B cell (primary cell): ENCODE measurements at regions not wholly inside any gene's neighbourhood (a gene's known extent, or its start where the extent isn't known, plus 50 kb on each side); places are given as distances from the start of the nearest gene placed in this dataset.

Experiments
- CTCF ChIP-seq: fragments of 200-600 bp; IDR thresholded peaks from one replicate; pipeline ENCODE4 v1.8.0; 2022; ENCODE audit warnings: antibody characterized with exemption, mild to moderate bottlenecking
- EZH2 ChIP-seq: IDR thresholded peaks from 2 replicates; pipeline ENCODE4 v1.6.1; 2012; ENCODE audit warnings: borderline replicate concordance, low read depth, mild to moderate bottlenecking, moderate library complexity, low read length; ENCODE audit not compliant: insufficient read depth, poor library complexity, severe bottlenecking

- TF ChIP-seq CTCF (no peak), EZH2 (no peak)
Measured at GRCh38 chr2:175403599-175404221, 222.2 kb upstream of the ATP5MC3 start.
